Endothelial cell of umbilical vein (primary cell): ENCODE measurements at regions not wholly inside any gene's neighbourhood (a gene's known extent, or its start where the extent isn't known, plus 50 kb on each side); places are given as distances from the start of the nearest gene placed in this dataset.

ENCODE experiments used
- BruUV-seq: library from RNA; stranded (reverse); fragments of 400-500 nt; replicated peaks from 2 replicates; lab custom pipeline; 2021; lab: Mats Ljungman, UMichigan
- CTCF ChIA-PET: fragments of 300-600, 350-600 bp; sonication (Branson Sonifier 250); formaldehyde crosslinking; loops from one replicate; lab custom pipeline; 2021; ENCODE audit warnings: antibody characterized with exemption, inconsistent platforms; lab: Charles Lee
- POLR2A ChIA-PET: fragments of 300-600, 350-600 bp; sonication (Branson Sonifier 250); formaldehyde crosslinking; loops from one replicate; lab custom pipeline; 2021; ENCODE audit warnings: antibody characterized with exemption, inconsistent platforms; lab: Charles Lee
- DNase-seq: peaks from one replicate; pipeline ENCODE4 v3.0.0-alpha.2; 2011; ENCODE audit warnings: low read depth, low spot score
- FAIRE-seq: peaks from 2 replicates; lab custom pipeline; 2011; peaks lifted over from hg19 to GRCh38; lab: Jason Lieb, UNC
- H2AFZ ChIP-seq: 2 replicates; pipeline ENCODE4 v1.6.0; 2012; ENCODE audit warnings: low read depth, low read length, control low read depth, inconsistent platforms
- H3K27ac ChIP-seq: 2 replicates; pipeline ENCODE4 v1.5.1; 2011; ENCODE audit warnings: low read depth, mild to moderate bottlenecking, control low read depth, low read length, moderate library complexity; ENCODE audit not compliant: insufficient read depth
- H3K27me3 ChIP-seq, 2 experiments: 2 replicates each; pipeline versions ENCODE4 v1.6.0 to v1.6.1; 2011; ENCODE audit warnings: low read length in 2 of 2, mixed read lengths in 1 of 2; ENCODE audit not compliant: control insufficient read depth in 2 of 2, insufficient read depth in 2 of 2
- H3K36me3 ChIP-seq, 2 experiments: 2 replicates in 1 of 2; 3 replicates in 1 of 2; pipeline ENCODE4 v1.5.1; 2011; ENCODE audit warnings: low read length in 2 of 2, mild to moderate bottlenecking in 1 of 2, moderate library complexity in 1 of 2; ENCODE audit not compliant: control insufficient read depth in 2 of 2, insufficient read depth in 2 of 2; ENCODE audit errors: extremely low read depth in 1 of 2
- H3K4me1 ChIP-seq: 3 replicates; pipeline ENCODE4 v1.5.1; 2011; ENCODE audit warnings: mild to moderate bottlenecking, low read length; ENCODE audit not compliant: control insufficient read depth, insufficient read depth; ENCODE audit errors: extremely low read depth
- H3K4me2 ChIP-seq: 2 replicates; pipeline ENCODE4 v1.6.1; 2011; ENCODE audit warnings: low read length, control low read depth, mixed read lengths; ENCODE audit not compliant: insufficient read depth
- H3K4me3 ChIP-seq, 3 experiments: fragments of 200-600 bp in 1 of 3; sonication (generic), shearing (Covaris generic) in 1 of 3; replicated peaks in 1 of 3; 2 replicates each; pipeline ENCODE4 v1.5.1; 2011 to 2016; ENCODE audit warnings: control low read depth in 3 of 3, low read length in 3 of 3, mild to moderate bottlenecking in 2 of 3, inconsistent platforms in 1 of 3, low read depth in 1 of 3, moderate library complexity in 1 of 3; ENCODE audit not compliant: insufficient read depth in 1 of 3
- H3K79me2 ChIP-seq: 2 replicates; pipeline ENCODE4 v1.6.0; 2012; ENCODE audit warnings: low read length, inconsistent platforms; ENCODE audit not compliant: control insufficient read depth, insufficient read depth
- H3K9ac ChIP-seq: replicated peaks from 2 replicates; pipeline ENCODE3; 2011; ENCODE audit warnings: low read length, control low read depth; ENCODE audit not compliant: insufficient read depth; ENCODE audit errors: extremely low read depth
- H3K9me1 ChIP-seq: replicated peaks from 3 replicates; pipeline ENCODE4 v1.6.0; 2011; ENCODE audit warnings: mild to moderate bottlenecking, low read length; ENCODE audit not compliant: control insufficient read depth, insufficient read depth; ENCODE audit errors: extremely low read depth
- H3K9me3 ChIP-seq: replicated peaks from 2 replicates; pipeline ENCODE4 v1.5.1; 2012; ENCODE audit warnings: low read length, inconsistent platforms; ENCODE audit not compliant: control insufficient read depth, insufficient read depth
- H4K20me1 ChIP-seq: replicated peaks from 2 replicates; pipeline ENCODE3; 2011; ENCODE audit warnings: mild to moderate bottlenecking, low read length; ENCODE audit not compliant: control insufficient read depth, insufficient read depth; ENCODE audit errors: extremely low read depth
- EZH2 ChIP-seq: IDR thresholded peaks from 2 replicates; pipeline ENCODE4 v1.6.1; 2012; ENCODE audit warnings: borderline replicate concordance, low read depth, mild to moderate bottlenecking, moderate library complexity, low read length, inconsistent platforms; ENCODE audit not compliant: severe bottlenecking
- FOS ChIP-seq: IDR thresholded peaks from 2 replicates; pipeline ENCODE4 v1.6.1; 2011; ENCODE audit warnings: mild to moderate bottlenecking, low read length, moderate library complexity, borderline replicate concordance; ENCODE audit not compliant: insufficient read depth
- JUN ChIP-seq: IDR thresholded peaks from 2 replicates; pipeline ENCODE4 v1.6.1; 2011; ENCODE audit warnings: borderline replicate concordance, low read depth; ENCODE audit not compliant: insufficient read length, insufficient read depth
- POLR2A ChIP-seq: IDR thresholded peaks from 2 replicates; pipeline ENCODE4 v1.6.1; 2012; ENCODE audit warnings: low read depth, mild to moderate bottlenecking, control low read depth, low read length
- dilution Hi-C: fragments of 300-500 bp; cut with MboI; formaldehyde crosslinking; loops from one replicate; pipeline ENCODE4 v1.15.0; 2019; ENCODE audit warnings: low sequenced_read_pairs; ENCODE audit not compliant: extremely low pct_ligation_motif_present
- intact Hi-C: fragments of 100-400 bp; cut with micrococcal nuclease; formaldehyde crosslinking; loops from one replicate; pipeline ENCODE4 v1.10.0; 2022
- TF ChIP-seq, protein P1 (sequence below): IDR thresholded peaks from 2 replicates; pipeline ENCODE4 v1.6.1; 2011; ENCODE audit not compliant: insufficient read depth, insufficient read length

DNA sequence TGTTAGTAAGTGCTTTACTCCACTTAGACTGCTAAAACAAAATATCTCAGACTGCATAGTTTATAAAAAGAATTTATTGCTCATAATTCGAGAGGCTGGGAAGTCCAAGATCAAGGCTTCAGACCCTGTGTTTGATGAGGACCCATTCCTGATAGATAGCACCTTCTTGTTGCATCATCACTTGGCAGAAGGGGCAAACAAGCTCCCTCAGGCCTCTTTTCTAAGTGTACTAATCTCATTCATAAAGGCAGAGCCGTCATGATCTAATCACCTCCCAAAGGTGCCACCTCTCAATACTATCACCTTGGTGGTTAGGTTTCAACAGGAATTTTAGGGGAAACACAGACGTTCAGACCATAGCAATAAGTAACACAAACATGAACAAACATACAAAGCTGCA is 55.4 kb downstream of the CRPPA start:
- CTCF ChIA-PET: interaction anchor here (1.0 kb wide), 1 partner anchor 10 kb away, joined by 3 read pairs; no protein-coding TSS in a partner anchor
- Histone ChIP-seq H3K4me1 (no peaks in the 10 kb centered on the region), H3K27ac (no peak overlapping the region), H3K9me1 (no peaks in the 10 kb centered on the region), H3K9ac (no peak overlapping the region), H3K36me3 (no peaks in the 10 kb centered on the region), H3K4me2 (no peak overlapping the region), H3K79me2 (no peaks in the 10 kb centered on the region), H3K9me3 (no peaks in the 10 kb centered on the region), H3K27me3 (no peaks in the 10 kb centered on the region), H2AFZ (no peak overlapping the region), H4K20me1 (no peaks in the 10 kb centered on the region), H3K4me3 (no peak overlapping the region)
- DNase-seq: no peak
- intact Hi-C loops (no loop called here), dilution Hi-C loops (no loop called here)
- BruUV-seq: no TSS peak
- no peak for FAIRE-seq
- no peak for TF ChIP-seq FOS
- TF ChIP-seq, protein P1, sequence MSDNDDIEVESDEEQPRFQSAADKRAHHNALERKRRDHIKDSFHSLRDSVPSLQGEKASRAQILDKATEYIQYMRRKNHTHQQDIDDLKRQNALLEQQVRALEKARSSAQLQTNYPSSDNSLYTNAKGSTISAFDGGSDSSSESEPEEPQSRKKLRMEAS: no peak
- no peak for TF ChIP-seq POLR2A
- POLR2A ChIA-PET: interaction anchor here (0.7 kb wide), 1 partner anchor 205 kb away, joined by 5 read pairs; no protein-coding TSS in a partner anchor

DNA sequence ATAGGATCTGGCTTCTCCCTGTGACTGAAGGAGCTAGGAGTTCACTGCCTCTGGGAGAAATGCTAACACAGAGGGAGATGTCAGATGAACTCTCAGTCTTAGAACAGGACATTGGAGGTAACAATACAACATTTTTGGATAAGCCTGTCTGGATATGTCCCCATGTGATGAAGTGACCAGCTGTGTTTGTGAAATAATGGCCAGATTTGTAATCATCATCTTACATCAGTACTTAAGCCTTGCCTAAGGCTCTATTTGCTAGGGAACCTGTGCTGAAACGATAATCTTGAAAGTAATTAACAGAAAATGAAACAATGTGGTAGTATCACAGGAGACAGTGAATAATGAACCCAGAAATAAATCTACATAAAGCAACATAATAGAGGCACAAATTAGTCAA is 56.2 kb downstream of the CRPPA start:
- FAIRE-seq: no peak
- no peaks in the 10 kb centered on the region for H3K4me1 ChIP-seq
- dilution Hi-C loops: no loop called here
- intact Hi-C loops: no loop called here
- H3K27ac ChIP-seq: no peak overlapping the region
- no peaks in the 10 kb centered on the region for H3K9me3 ChIP-seq
- TF ChIP-seq POLR2A: no peak
- no peak for TF ChIP-seq EZH2
- TF ChIP-seq JUN: no peak
- H4K20me1 ChIP-seq: no peaks in the 10 kb centered on the region
- no peak overlapping the region for H3K9ac ChIP-seq
- no peak overlapping the region for H3K4me3 ChIP-seq
- no peak for DNase-seq
- no peaks in the 10 kb centered on the region for H3K79me2 ChIP-seq
- no peaks in the 10 kb centered on the region for H3K9me1 ChIP-seq
- no peaks in the 10 kb centered on the region for H3K27me3 ChIP-seq
- POLR2A ChIA-PET: no interaction called here
- H3K4me2 ChIP-seq: no peak overlapping the region
- BruUV-seq: no TSS peak
- no peaks in the 10 kb centered on the region for H3K36me3 ChIP-seq
- CTCF ChIA-PET: no interaction called here
- no peak overlapping the region for H2AFZ ChIP-seq
